Muscle layer of duodenum (tissue), 2 donors: ENCODE measurements at regions not wholly inside any gene's neighbourhood (a gene's known extent, or its start where the extent isn't known, plus 50 kb on each side); places are given as distances from the start of the nearest gene placed in this dataset.

Experiments used
- H3K27ac ChIP-seq: one replicate; pipeline ENCODE4 v1.7.0; 2013; ENCODE audit warnings: mild to moderate bottlenecking, low read length
- H3K27me3 ChIP-seq: one replicate; pipeline ENCODE4 v1.7.0; 2013; ENCODE audit warnings: low read depth, mild to moderate bottlenecking, control low read depth, low read length
- H3K36me3 ChIP-seq, 2 donors: one replicate each; pipeline ENCODE4 v1.7.0; 2013; ENCODE audit warnings: low read length in 2 of 2, control low read depth in 1 of 2, mild to moderate bottlenecking in 1 of 2; ENCODE audit not compliant: insufficient read depth in 2 of 2, control insufficient read depth in 1 of 2
- H3K4me1 ChIP-seq, 2 donors: one replicate each; pipeline ENCODE4 v1.7.0; 2013; ENCODE audit warnings: low read length in 2 of 2, mild to moderate bottlenecking in 2 of 2, control low read depth in 1 of 2, moderate library complexity in 1 of 2; ENCODE audit not compliant: insufficient read depth in 2 of 2, control insufficient read depth in 1 of 2
- H3K4me3 ChIP-seq, 2 donors: one replicate each; pipeline ENCODE4 v1.7.0; 2013; ENCODE audit warnings: low read length in 2 of 2, low read depth in 1 of 2, mild to moderate bottlenecking in 1 of 2
- H3K9me3 ChIP-seq, 2 donors: one replicate each; pipeline ENCODE4 v1.7.0; 2013; ENCODE audit warnings: low read length in 2 of 2, control low read depth in 1 of 2, mild to moderate bottlenecking in 1 of 2; ENCODE audit not compliant: control insufficient read depth in 1 of 2
- donor health status: healthy.

- Histone ChIP-seq H3K9me3 (no peaks in the 10 kb centered on the region), H3K36me3 (no peaks in the 10 kb centered on the region), H3K27ac (no peak overlapping the region), H3K4me1 (peaks cover 0 to 13% of the 10 kb centered on the region in 2 donors), H3K4me3 (peak overlapping the region; percentile 54 to 67), H3K27me3 (peaks cover 12% of the 10 kb centered on the region)
Observed at GRCh38 chr7:32298408-32299132, 191.6 kb downstream of the LSM5 start.

GRCh38 chr7:32293833-32294232, 196.3 kb downstream of the LSM5 start:
- no peaks in the 10 kb centered on the region for H3K36me3 ChIP-seq
- H3K4me3 ChIP-seq, result no peak overlapping the region
- H3K4me1 ChIP-seq, result peaks cover 0 to 6% of the 10 kb centered on the region in 2 donors
- H3K27me3 ChIP-seq, result no peaks in the 10 kb centered on the region
- no peaks in the 10 kb centered on the region for H3K9me3 ChIP-seq
- no peak overlapping the region for H3K27ac ChIP-seq

GRCh38 chr7:32289651-32290414, 200.3 kb downstream of the LSM5 start:
- Histone ChIP-seq H3K4me3 (no peak overlapping the region), H3K36me3 (no peaks in the 10 kb centered on the region), H3K27ac (no peak overlapping the region), H3K27me3 (no peaks in the 10 kb centered on the region), H3K4me1 (no peaks in the 10 kb centered on the region), H3K9me3 (no peaks in the 10 kb centered on the region)

GRCh38 chr7:32285698-32286097, 204.5 kb downstream of the LSM5 start:
- no peaks in the 10 kb centered on the region for H3K36me3 ChIP-seq
- no peaks in the 10 kb centered on the region for H3K27me3 ChIP-seq
- no peak overlapping the region for H3K4me3 ChIP-seq
- no peak overlapping the region for H3K27ac ChIP-seq
- no peaks in the 10 kb centered on the region for H3K4me1 ChIP-seq
- no peaks in the 10 kb centered on the region for H3K9me3 ChIP-seq

GRCh38 chr7:32283546-32283945, 206.6 kb downstream of the LSM5 start:
- no peaks in the 10 kb centered on the region for H3K27me3 ChIP-seq
- H3K4me1 ChIP-seq, result no peaks in the 10 kb centered on the region

GRCh38 chr7:32279500-32279899, 209.3 kb upstream of the PDE1C start:
- no peaks in the 10 kb centered on the region for H3K9me3 ChIP-seq
- no peak overlapping the region for H3K27ac ChIP-seq
- H3K36me3 ChIP-seq, result no peaks in the 10 kb centered on the region
- no peaks in the 10 kb centered on the region for H3K4me1 ChIP-seq
- no peaks in the 10 kb centered on the region for H3K27me3 ChIP-seq
- H3K4me3 ChIP-seq, result no peak overlapping the region

More at GRCh38 chr7:32283546-32283945, 206.6 kb downstream of the LSM5 start:
- Histone ChIP-seq H3K9me3 (no peaks in the 10 kb centered on the region), H3K36me3 (no peaks in the 10 kb centered on the region), H3K4me3 (no peak overlapping the region), H3K27ac (no peak overlapping the region)

GRCh38 chr7:32275216-32276009, 205.2 kb upstream of the PDE1C start:
- Histone ChIP-seq H3K36me3 (no peaks in the 10 kb centered on the region), H3K9me3 (no peaks in the 10 kb centered on the region), H3K27me3 (no peaks in the 10 kb centered on the region), H3K4me1 (no peaks in the 10 kb centered on the region), H3K4me3 (no peak overlapping the region), H3K27ac (no peak overlapping the region)

- Histone ChIP-seq H3K4me3 (no peak overlapping the region), H3K9me3 (no peaks in the 10 kb centered on the region), H3K27ac (no peak overlapping the region), H3K36me3 (no peaks in the 10 kb centered on the region), H3K4me1 (no peaks in the 10 kb centered on the region), H3K27me3 (no peaks in the 10 kb centered on the region)
Observed at GRCh38 chr7:32273297-32273696, 203.1 kb upstream of the PDE1C start.

- Histone ChIP-seq H3K4me1 (no peaks in the 10 kb centered on the region), H3K9me3 (no peaks in the 10 kb centered on the region), H3K27ac (no peak overlapping the region), H3K36me3 (no peaks in the 10 kb centered on the region), H3K4me3 (no peak overlapping the region), H3K27me3 (no peaks in the 10 kb centered on the region)
Observed at GRCh38 chr7:32266932-32267475, 196.8 kb upstream of the PDE1C start.

GRCh38 chr7:32264702-32265284, 194.6 kb upstream of the PDE1C start:
- H3K36me3 ChIP-seq, result no peaks in the 10 kb centered on the region
- H3K9me3 ChIP-seq, result no peaks in the 10 kb centered on the region
- H3K27ac ChIP-seq, result no peak overlapping the region
- no peaks in the 10 kb centered on the region for H3K4me1 ChIP-seq
- H3K27me3 ChIP-seq, result no peaks in the 10 kb centered on the region
- no peak overlapping the region for H3K4me3 ChIP-seq

- no peaks in the 10 kb centered on the region for H3K36me3 ChIP-seq
- H3K27me3 ChIP-seq, result no peaks in the 10 kb centered on the region
- H3K27ac ChIP-seq, result no peak overlapping the region
- no peak overlapping the region for H3K4me3 ChIP-seq
- no peaks in the 10 kb centered on the region for H3K9me3 ChIP-seq
- H3K4me1 ChIP-seq, result no peaks in the 10 kb centered on the region
Observed at GRCh38 chr7:32263611-32264010, 193.4 kb upstream of the PDE1C start.
